SK-N-SH (cell line): ENCODE measurements at regions not wholly inside any gene's neighbourhood (a gene's known extent, or its start where the extent isn't known, plus 50 kb on each side); places are given as distances from the start of the nearest gene placed in this dataset.

Source experiments
- CHD2 ChIP-seq: fragments of 150-350 bp; IDR thresholded peaks from 2 replicates; pipeline ENCODE4 v1.6.1; 2018; ENCODE audit warnings: low read length; ENCODE audit not compliant: partially characterized antibody
- FOXJ3 ChIP-seq: sonication (generic); formaldehyde crosslinking; IDR thresholded peaks from 2 replicates; pipeline ENCODE4 v1.5.1; 2020; ENCODE audit warnings: mild to moderate bottlenecking, missing genetic modification reagents
- MEF2A ChIP-seq: IDR thresholded peaks from 2 replicates; pipeline ENCODE4 v1.4.0; 2012; ENCODE audit warnings: low read depth, borderline replicate concordance
- MXI1 ChIP-seq: IDR thresholded peaks from 2 replicates; pipeline ENCODE4 v1.6.1; 2012; ENCODE audit warnings: mild to moderate bottlenecking, low read depth, low read length, improper control_type of control experiment
- NFIC ChIP-seq: IDR thresholded peaks from 2 replicates; pipeline ENCODE4 v1.4.0; 2012; ENCODE audit warnings: borderline replicate concordance
- NRF1 ChIP-seq: IDR thresholded peaks from 2 replicates; pipeline ENCODE4 v1.6.1; 2012; ENCODE audit warnings: low read depth, mild to moderate bottlenecking, low read length
- POLR2AphosphoS5 ChIP-seq: IDR thresholded peaks from 2 replicates; pipeline ENCODE4 v1.6.1; 2012; ENCODE audit warnings: low read depth, low read length
- RCOR1 ChIP-seq: fragments of 150-350 bp; IDR thresholded peaks from 2 replicates; pipeline ENCODE4 v1.6.1; 2017; ENCODE audit warnings: antibody characterized with exemption, low read length
- SIN3A ChIP-seq: IDR thresholded peaks from 2 replicates; pipeline ENCODE4 v1.6.1; 2012; ENCODE audit warnings: low read depth, mild to moderate bottlenecking, low read length, moderate library complexity, borderline replicate concordance
- TCF12 ChIP-seq: IDR thresholded peaks from 2 replicates; pipeline ENCODE4 v1.4.0; 2012
- TEAD4 ChIP-seq: IDR thresholded peaks from 2 replicates; pipeline ENCODE4 v1.4.0; 2012; ENCODE audit warnings: mild to moderate bottlenecking, borderline replicate concordance; ENCODE audit not compliant: insufficient read depth
- TF ChIP-seq, protein P1 (sequence below): IDR thresholded peaks from 2 replicates; pipeline ENCODE4 v1.6.1; 2012; ENCODE audit warnings: mild to moderate bottlenecking, low read depth, low read length, moderate library complexity
- TF ChIP-seq, protein P2 (sequence below): fragments of 200-600 bp; sonication (generic); IDR thresholded peaks from 2 replicates; pipeline ENCODE4 v1.6.1; 2017; ENCODE audit warnings: antibody characterized with exemption, mild to moderate bottlenecking, moderate library complexity

DNA sequence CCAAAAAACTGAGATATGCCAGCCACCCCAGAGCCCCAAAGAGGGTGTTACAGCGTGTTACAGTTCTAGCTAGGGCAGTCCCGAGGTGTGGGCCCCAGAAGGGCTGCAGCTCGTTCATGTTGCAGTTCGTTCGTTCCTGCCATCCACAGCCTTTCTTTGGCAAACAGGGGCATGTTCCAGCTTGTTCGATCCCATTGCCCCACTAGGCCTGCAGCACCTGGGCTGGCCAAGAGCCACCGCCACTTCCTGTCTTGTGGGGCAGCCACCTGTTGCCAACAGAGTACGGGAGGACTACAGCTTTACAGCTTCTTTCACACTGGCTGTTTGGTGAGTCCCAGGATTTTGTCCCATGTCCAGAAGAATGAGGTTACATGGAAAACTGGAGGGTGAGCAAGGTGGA lies 198.1 kb downstream of the MMUT start:
- TF ChIP-seq, protein P1, sequence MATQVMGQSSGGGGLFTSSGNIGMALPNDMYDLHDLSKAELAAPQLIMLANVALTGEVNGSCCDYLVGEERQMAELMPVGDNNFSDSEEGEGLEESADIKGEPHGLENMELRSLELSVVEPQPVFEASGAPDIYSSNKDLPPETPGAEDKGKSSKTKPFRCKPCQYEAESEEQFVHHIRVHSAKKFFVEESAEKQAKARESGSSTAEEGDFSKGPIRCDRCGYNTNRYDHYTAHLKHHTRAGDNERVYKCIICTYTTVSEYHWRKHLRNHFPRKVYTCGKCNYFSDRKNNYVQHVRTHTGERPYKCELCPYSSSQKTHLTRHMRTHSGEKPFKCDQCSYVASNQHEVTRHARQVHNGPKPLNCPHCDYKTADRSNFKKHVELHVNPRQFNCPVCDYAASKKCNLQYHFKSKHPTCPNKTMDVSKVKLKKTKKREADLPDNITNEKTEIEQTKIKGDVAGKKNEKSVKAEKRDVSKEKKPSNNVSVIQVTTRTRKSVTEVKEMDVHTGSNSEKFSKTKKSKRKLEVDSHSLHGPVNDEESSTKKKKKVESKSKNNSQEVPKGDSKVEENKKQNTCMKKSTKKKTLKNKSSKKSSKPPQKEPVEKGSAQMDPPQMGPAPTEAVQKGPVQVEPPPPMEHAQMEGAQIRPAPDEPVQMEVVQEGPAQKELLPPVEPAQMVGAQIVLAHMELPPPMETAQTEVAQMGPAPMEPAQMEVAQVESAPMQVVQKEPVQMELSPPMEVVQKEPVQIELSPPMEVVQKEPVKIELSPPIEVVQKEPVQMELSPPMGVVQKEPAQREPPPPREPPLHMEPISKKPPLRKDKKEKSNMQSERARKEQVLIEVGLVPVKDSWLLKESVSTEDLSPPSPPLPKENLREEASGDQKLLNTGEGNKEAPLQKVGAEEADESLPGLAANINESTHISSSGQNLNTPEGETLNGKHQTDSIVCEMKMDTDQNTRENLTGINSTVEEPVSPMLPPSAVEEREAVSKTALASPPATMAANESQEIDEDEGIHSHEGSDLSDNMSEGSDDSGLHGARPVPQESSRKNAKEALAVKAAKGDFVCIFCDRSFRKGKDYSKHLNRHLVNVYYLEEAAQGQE: no peak
- TF ChIP-seq RCOR1 (no peak), CHD2 (no peak), MEF2A (no peak), SIN3A (no peak), NFIC (no peak), TEAD4 (no peak), NRF1 (no peak), FOXJ3 (CRISPR knock-in tag) (no peak), MXI1 (no peak), POLR2AphosphoS5 (no peak), TCF12 (no peak)
- TF ChIP-seq, protein P2, sequence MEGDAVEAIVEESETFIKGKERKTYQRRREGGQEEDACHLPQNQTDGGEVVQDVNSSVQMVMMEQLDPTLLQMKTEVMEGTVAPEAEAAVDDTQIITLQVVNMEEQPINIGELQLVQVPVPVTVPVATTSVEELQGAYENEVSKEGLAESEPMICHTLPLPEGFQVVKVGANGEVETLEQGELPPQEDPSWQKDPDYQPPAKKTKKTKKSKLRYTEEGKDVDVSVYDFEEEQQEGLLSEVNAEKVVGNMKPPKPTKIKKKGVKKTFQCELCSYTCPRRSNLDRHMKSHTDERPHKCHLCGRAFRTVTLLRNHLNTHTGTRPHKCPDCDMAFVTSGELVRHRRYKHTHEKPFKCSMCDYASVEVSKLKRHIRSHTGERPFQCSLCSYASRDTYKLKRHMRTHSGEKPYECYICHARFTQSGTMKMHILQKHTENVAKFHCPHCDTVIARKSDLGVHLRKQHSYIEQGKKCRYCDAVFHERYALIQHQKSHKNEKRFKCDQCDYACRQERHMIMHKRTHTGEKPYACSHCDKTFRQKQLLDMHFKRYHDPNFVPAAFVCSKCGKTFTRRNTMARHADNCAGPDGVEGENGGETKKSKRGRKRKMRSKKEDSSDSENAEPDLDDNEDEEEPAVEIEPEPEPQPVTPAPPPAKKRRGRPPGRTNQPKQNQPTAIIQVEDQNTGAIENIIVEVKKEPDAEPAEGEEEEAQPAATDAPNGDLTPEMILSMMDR: no peak
